WTC11 (cell line): ENCODE measurements at regions not wholly inside any gene's neighbourhood (a gene's known extent, or its start where the extent isn't known, plus 50 kb on each side); places are given as distances from the start of the nearest gene placed in this dataset.

Source experiments
- ATAC-seq: fragments of 200-7000 bp; cut with Tn5 transposase; 2 replicates; pipeline ENCODE4 v1.10.0; 2021; ENCODE audit warnings: mild to moderate bottlenecking, moderate library complexity
- CTCF ChIA-PET: fragments of 300-600 bp; sonication (Branson Sonifier 250); formaldehyde crosslinking; loops from one replicate; lab custom pipeline; 2021; ENCODE audit warnings: antibody characterized with exemption; lab: Charles Lee
- POLR2A ChIA-PET: fragments of 350-600 bp; sonication (Branson Sonifier 250); formaldehyde crosslinking; loops from one replicate; lab custom pipeline; 2021; ENCODE audit warnings: antibody characterized with exemption; lab: Charles Lee
- DNase-seq: peaks from one replicate; pipeline ENCODE4 v3.0.0; 2021; ENCODE audit warnings: low spot score
- H3K27ac Mint-ChIP-seq: 2 replicates; pipeline ENCODE4 v1.8.0; 2021; ENCODE audit warnings: mixed read lengths
- H3K27me3 Mint-ChIP-seq: 2 replicates; pipeline ENCODE4 v1.8.0; 2021; ENCODE audit warnings: low read depth, mild to moderate bottlenecking, moderate library complexity, mixed read lengths
- H3K36me3 Mint-ChIP-seq: 2 replicates; pipeline ENCODE4 v1.8.0; 2021; ENCODE audit warnings: mixed read lengths
- H3K4me1 Mint-ChIP-seq: 2 replicates; pipeline ENCODE4 v1.8.0; 2022; ENCODE audit warnings: mixed read lengths
- H3K4me3 Mint-ChIP-seq: 2 replicates; pipeline ENCODE4 v1.8.0; 2021; ENCODE audit warnings: mild to moderate bottlenecking, moderate library complexity, mixed read lengths
- H3K9me3 Mint-ChIP-seq: 2 replicates; pipeline ENCODE4 v1.8.0; 2021; ENCODE audit warnings: mixed read lengths
- E2F4 ChIP-seq: sonication (generic); formaldehyde crosslinking; IDR thresholded peaks from 2 replicates; pipeline ENCODE4 v1.8.1; 2022; ENCODE audit warnings: low read depth, mild to moderate bottlenecking, moderate library complexity, missing genetic modification reagents, borderline replicate concordance
- FOXJ3 ChIP-seq: sonication (generic); formaldehyde crosslinking; IDR thresholded peaks from 2 replicates; pipeline ENCODE4 v1.9.0; 2021; ENCODE audit warnings: missing genetic modification reagents, mild to moderate bottlenecking, borderline replicate concordance
- GABPB1 ChIP-seq: sonication (generic); formaldehyde crosslinking; IDR thresholded peaks from 2 replicates; pipeline ENCODE4 v1.8.1; 2023; ENCODE audit warnings: mild to moderate bottlenecking, missing genetic modification reagents
- KAT7 ChIP-seq: sonication (generic); formaldehyde crosslinking; IDR thresholded peaks from 2 replicates; pipeline ENCODE4 v1.8.1; 2023; ENCODE audit warnings: missing genetic modification reagents, mild to moderate bottlenecking, borderline replicate concordance
- NR3C1 ChIP-seq: sonication (generic); formaldehyde crosslinking; conservative IDR thresholded peaks from 2 replicates; pipeline ENCODE4 v1.8.1; 2023; ENCODE audit warnings: low read depth, mild to moderate bottlenecking, missing genetic modification reagents
- RORB ChIP-seq: fragments of 250-450 bp; sonication (Bioruptor Pico); IDR thresholded peaks from 2 replicates; pipeline ENCODE4 v1.9.0; 2021; ENCODE audit warnings: mild to moderate bottlenecking
- STAT6 ChIP-seq: sonication (generic); formaldehyde crosslinking; conservative IDR thresholded peaks from 2 replicates; pipeline ENCODE4 v1.8.1; 2023; ENCODE audit warnings: mild to moderate bottlenecking, low read depth, missing genetic modification reagents, moderate library complexity
- ZMAT4 ChIP-seq: fragments of 250-450 bp; sonication (Bioruptor Pico); IDR thresholded peaks from 2 replicates; pipeline ENCODE4 v1.9.0; 2021; ENCODE audit warnings: mild to moderate bottlenecking
- ZNF121 ChIP-seq: sonication (generic); formaldehyde crosslinking; IDR thresholded peaks from 2 replicates; pipeline ENCODE4 v1.8.0; 2023; ENCODE audit warnings: missing genetic modification reagents
- ZNF138 ChIP-seq: sonication (generic); formaldehyde crosslinking; conservative IDR thresholded peaks from 2 replicates; pipeline ENCODE4 v1.8.1; 2022; ENCODE audit warnings: mild to moderate bottlenecking, moderate library complexity, missing genetic modification reagents
- ZNF232 ChIP-seq: sonication (generic); formaldehyde crosslinking; IDR thresholded peaks from 2 replicates; pipeline ENCODE4 v1.8.0; 2022; ENCODE audit warnings: mild to moderate bottlenecking, missing genetic modification reagents
- ZNF423 ChIP-seq: fragments of 250-450 bp; sonication (Bioruptor Pico); IDR thresholded peaks from 2 replicates; pipeline ENCODE4 v2.1.2; 2022; ENCODE audit warnings: mild to moderate bottlenecking, moderate library complexity
- ZSCAN18 ChIP-seq: fragments of 250-450 bp; sonication (Bioruptor Pico); IDR thresholded peaks from 2 replicates; pipeline ENCODE4 v2.1.2; 2022; ENCODE audit warnings: mild to moderate bottlenecking, moderate library complexity
- TF ChIP-seq, protein P1 (sequence below): sonication (generic); formaldehyde crosslinking; IDR thresholded peaks from 2 replicates; pipeline ENCODE4 v1.8.0; 2022; ENCODE audit warnings: mild to moderate bottlenecking, missing genetic modification reagents
- TF ChIP-seq, protein P2 (sequence below): sonication (generic); formaldehyde crosslinking; IDR thresholded peaks from 2 replicates; pipeline ENCODE4 v1.8.1; 2022; ENCODE audit warnings: mild to moderate bottlenecking, missing genetic modification reagents, moderate library complexity, borderline replicate concordance
- TF ChIP-seq, protein P3 (sequence below): sonication (generic); formaldehyde crosslinking; IDR thresholded peaks from 2 replicates; pipeline ENCODE4 v1.8.0; 2023; ENCODE audit warnings: missing genetic modification reagents
- TF ChIP-seq, protein P4 (sequence below): fragments of 250-450 bp; sonication (Bioruptor Pico); IDR thresholded peaks from 2 replicates; pipeline ENCODE4 v1.9.0; 2021; ENCODE audit warnings: mild to moderate bottlenecking, borderline replicate concordance
- TF ChIP-seq, protein P5 (sequence below): sonication (generic); formaldehyde crosslinking; IDR thresholded peaks from 2 replicates; pipeline ENCODE4 v1.8.1; 2023; ENCODE audit warnings: mild to moderate bottlenecking, missing genetic modification reagents
- TF ChIP-seq, protein P6 (sequence below): sonication (generic); formaldehyde crosslinking; IDR thresholded peaks from 2 replicates; pipeline ENCODE4 v1.8.0; 2022; ENCODE audit warnings: mild to moderate bottlenecking, missing genetic modification reagents

GRCh38 chr3:140760324-140761075, 82.6 kb downstream of the TRIM42 start:
- Mint-ChIP-seq H3K4me1 (peaks cover 16% of the 10 kb centered on the region), H3K9me3 (no peaks in the 10 kb centered on the region), H3K27ac (no peak overlapping the region), H3K36me3 (no peaks in the 10 kb centered on the region), H3K27me3 (no peaks in the 10 kb centered on the region), H3K4me3 (no peak overlapping the region)
- ChIA-PET CTCF (no interaction called here), POLR2A (no interaction called here)
- DNase-seq (no peak), ATAC-seq (no peak)
- TF ChIP-seq, protein P1, sequence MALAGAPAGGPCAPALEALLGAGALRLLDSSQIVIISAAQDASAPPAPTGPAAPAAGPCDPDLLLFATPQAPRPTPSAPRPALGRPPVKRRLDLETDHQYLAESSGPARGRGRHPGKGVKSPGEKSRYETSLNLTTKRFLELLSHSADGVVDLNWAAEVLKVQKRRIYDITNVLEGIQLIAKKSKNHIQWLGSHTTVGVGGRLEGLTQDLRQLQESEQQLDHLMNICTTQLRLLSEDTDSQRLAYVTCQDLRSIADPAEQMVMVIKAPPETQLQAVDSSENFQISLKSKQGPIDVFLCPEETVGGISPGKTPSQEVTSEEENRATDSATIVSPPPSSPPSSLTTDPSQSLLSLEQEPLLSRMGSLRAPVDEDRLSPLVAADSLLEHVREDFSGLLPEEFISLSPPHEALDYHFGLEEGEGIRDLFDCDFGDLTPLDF: no peak
- TF ChIP-seq ZSCAN18 (CRISPR knock-in tag): no peak
- TF ChIP-seq E2F4 (CRISPR knock-in tag): no peak
- TF ChIP-seq, protein P2, sequence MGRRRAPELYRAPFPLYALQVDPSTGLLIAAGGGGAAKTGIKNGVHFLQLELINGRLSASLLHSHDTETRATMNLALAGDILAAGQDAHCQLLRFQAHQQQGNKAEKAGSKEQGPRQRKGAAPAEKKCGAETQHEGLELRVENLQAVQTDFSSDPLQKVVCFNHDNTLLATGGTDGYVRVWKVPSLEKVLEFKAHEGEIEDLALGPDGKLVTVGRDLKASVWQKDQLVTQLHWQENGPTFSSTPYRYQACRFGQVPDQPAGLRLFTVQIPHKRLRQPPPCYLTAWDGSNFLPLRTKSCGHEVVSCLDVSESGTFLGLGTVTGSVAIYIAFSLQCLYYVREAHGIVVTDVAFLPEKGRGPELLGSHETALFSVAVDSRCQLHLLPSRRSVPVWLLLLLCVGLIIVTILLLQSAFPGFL: no peak
- no peak for TF ChIP-seq KAT7
- TF ChIP-seq NR3C1 (CRISPR knock-in tag): no peak
- no peak for TF ChIP-seq ZNF138 (CRISPR knock-in tag)
- TF ChIP-seq ZNF232 (CRISPR knock-in tag): no peak
- TF ChIP-seq STAT6: no peak
- TF ChIP-seq ZMAT4 (CRISPR knock-in tag): no peak
- TF ChIP-seq, protein P3, sequence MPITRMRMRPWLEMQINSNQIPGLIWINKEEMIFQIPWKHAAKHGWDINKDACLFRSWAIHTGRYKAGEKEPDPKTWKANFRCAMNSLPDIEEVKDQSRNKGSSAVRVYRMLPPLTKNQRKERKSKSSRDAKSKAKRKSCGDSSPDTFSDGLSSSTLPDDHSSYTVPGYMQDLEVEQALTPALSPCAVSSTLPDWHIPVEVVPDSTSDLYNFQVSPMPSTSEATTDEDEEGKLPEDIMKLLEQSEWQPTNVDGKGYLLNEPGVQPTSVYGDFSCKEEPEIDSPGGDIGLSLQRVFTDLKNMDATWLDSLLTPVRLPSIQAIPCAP (CRISPR knock-in tag): no peak
- TF ChIP-seq RORB (CRISPR knock-in tag): no peak
- TF ChIP-seq, protein P4, sequence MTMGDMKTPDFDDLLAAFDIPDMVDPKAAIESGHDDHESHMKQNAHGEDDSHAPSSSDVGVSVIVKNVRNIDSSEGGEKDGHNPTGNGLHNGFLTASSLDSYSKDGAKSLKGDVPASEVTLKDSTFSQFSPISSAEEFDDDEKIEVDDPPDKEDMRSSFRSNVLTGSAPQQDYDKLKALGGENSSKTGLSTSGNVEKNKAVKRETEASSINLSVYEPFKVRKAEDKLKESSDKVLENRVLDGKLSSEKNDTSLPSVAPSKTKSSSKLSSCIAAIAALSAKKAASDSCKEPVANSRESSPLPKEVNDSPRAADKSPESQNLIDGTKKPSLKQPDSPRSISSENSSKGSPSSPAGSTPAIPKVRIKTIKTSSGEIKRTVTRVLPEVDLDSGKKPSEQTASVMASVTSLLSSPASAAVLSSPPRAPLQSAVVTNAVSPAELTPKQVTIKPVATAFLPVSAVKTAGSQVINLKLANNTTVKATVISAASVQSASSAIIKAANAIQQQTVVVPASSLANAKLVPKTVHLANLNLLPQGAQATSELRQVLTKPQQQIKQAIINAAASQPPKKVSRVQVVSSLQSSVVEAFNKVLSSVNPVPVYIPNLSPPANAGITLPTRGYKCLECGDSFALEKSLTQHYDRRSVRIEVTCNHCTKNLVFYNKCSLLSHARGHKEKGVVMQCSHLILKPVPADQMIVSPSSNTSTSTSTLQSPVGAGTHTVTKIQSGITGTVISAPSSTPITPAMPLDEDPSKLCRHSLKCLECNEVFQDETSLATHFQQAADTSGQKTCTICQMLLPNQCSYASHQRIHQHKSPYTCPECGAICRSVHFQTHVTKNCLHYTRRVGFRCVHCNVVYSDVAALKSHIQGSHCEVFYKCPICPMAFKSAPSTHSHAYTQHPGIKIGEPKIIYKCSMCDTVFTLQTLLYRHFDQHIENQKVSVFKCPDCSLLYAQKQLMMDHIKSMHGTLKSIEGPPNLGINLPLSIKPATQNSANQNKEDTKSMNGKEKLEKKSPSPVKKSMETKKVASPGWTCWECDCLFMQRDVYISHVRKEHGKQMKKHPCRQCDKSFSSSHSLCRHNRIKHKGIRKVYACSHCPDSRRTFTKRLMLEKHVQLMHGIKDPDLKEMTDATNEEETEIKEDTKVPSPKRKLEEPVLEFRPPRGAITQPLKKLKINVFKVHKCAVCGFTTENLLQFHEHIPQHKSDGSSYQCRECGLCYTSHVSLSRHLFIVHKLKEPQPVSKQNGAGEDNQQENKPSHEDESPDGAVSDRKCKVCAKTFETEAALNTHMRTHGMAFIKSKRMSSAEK (CRISPR knock-in tag): no peak
- TF ChIP-seq ZNF423 (CRISPR knock-in tag): no peak
- no peak for TF ChIP-seq ZNF121 (CRISPR knock-in tag)
- TF ChIP-seq, protein P5, sequence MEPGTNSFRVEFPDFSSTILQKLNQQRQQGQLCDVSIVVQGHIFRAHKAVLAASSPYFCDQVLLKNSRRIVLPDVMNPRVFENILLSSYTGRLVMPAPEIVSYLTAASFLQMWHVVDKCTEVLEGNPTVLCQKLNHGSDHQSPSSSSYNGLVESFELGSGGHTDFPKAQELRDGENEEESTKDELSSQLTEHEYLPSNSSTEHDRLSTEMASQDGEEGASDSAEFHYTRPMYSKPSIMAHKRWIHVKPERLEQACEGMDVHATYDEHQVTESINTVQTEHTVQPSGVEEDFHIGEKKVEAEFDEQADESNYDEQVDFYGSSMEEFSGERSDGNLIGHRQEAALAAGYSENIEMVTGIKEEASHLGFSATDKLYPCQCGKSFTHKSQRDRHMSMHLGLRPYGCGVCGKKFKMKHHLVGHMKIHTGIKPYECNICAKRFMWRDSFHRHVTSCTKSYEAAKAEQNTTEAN: no peak
- TF ChIP-seq, protein P6, sequence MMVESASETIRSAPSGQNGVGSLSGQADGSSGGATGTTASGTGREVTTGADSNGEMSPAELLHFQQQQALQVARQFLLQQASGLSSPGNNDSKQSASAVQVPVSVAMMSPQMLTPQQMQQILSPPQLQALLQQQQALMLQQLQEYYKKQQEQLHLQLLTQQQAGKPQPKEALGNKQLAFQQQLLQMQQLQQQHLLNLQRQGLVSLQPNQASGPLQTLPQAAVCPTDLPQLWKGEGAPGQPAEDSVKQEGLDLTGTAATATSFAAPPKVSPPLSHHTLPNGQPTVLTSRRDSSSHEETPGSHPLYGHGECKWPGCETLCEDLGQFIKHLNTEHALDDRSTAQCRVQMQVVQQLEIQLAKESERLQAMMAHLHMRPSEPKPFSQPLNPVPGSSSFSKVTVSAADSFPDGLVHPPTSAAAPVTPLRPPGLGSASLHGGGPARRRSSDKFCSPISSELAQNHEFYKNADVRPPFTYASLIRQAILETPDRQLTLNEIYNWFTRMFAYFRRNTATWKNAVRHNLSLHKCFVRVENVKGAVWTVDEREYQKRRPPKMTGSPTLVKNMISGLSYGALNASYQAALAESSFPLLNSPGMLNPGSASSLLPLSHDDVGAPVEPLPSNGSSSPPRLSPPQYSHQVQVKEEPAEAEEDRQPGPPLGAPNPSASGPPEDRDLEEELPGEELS (CRISPR knock-in tag): no peak
- no peak for TF ChIP-seq GABPB1 (CRISPR knock-in tag)
- no peak for TF ChIP-seq FOXJ3
